UCSD-AML1 (cell line): ENCODE measurements at regions not wholly inside any gene's neighbourhood (a gene's known extent, or its start where the extent isn't known, plus 50 kb on each side); places are given as distances from the start of the nearest gene placed in this dataset.

Source experiments
- DNase-seq: peaks from one replicate; lab custom pipeline; 2025; ENCODE audit not compliant: unreplicated experiment; lab: John Stamatoyannopoulos, UW

DNA sequence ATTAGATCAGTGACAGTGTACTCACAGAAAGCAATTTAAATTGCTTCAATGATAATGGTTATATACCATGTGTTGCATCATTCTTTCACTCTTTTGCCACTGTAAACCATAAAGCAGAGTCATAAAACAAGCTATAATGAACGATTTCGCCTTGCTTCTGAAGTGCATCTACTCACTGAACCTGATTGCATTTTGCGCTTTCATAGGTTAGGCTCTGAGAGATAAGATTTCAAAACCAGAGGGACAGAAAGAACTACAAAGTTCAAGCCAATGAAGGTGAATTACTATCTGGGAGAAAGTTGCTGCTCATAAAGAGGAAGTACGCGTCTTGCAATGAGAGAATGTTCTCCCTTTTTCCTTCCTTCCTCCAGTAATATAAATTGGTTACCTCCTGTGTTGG lies 412.7 kb downstream of the CETN3 start:
- DNase-seq: no peak

DNA sequence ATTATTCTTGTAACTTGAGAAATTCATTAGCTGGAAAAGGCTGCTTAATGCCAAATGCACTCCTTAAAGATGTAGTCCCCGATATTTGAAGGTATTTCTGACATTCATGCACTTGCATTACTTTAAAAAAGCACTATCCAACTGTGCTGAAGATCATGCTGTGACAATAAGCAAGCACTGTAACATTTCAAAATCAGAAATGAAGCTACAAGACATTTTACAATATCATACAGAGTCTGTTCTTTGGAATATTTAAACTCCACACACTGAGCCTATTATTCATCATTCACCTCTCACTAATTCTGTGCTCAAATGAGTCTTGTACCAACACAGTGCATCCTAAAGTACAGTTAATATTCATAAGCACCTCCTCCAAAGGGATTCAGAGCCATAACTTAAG lies 413.2 kb downstream of the CETN3 start:
- DNase-seq: no peak

DNA sequence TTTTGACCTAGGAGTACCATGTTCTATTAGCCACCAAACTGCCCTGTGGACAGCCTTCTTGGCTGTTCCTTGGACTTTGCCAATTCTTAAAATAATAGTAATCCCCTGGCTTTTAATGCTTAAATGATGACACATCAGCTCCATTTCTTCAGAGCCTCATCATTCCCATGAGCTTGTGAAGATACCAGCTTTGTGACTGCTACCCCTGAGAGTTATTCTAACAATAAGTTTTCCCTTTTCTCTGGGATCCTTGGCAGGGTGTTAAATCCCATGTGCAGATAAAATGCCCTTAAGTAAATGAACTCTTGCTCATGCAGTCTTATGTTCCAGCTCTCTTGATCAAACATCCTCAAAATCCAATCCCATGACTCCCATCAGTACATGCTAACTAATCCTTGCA lies 415.3 kb downstream of the CETN3 start:
- DNase-seq: no peak

DNA sequence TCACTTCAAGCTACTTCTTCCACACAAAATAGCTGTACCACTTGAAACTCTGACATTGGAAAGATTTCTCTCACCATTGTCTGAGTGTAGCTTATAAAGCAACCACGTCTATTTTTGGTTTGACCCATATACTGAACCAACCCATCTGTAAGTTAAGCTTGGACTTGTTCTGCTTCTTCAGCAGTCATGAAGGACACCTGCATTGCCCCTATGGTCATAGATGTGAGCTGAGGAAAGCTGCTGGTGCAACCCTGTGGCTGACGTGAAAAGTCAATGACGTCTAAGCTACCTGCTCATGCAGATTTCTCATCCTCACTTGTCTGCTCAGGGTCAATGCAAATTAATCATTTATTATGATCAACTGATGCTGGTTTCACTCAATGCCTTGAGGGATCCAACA lies 417.4 kb downstream of the CETN3 start:
- no peak for DNase-seq

DNA sequence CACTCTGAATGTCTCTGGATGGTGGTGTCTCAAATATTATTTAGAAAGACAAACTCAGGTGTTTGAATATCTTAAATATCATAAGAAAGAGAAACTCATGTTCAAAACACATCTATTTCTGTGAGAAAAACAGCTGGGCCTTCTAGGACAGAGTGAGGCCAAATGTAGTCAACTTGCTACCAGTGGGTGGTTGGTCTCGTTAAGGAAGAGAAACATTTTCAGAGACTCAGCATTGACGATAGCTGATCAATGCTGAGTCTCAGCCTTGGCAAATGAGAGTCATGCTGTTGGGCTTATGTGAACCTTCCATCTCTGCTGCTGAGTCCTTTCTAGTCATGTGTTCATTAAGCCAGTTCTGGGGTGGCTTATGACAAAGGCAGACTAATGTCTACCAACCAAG lies 418.0 kb downstream of the CETN3 start:
- DNase-seq: no peak

DNA sequence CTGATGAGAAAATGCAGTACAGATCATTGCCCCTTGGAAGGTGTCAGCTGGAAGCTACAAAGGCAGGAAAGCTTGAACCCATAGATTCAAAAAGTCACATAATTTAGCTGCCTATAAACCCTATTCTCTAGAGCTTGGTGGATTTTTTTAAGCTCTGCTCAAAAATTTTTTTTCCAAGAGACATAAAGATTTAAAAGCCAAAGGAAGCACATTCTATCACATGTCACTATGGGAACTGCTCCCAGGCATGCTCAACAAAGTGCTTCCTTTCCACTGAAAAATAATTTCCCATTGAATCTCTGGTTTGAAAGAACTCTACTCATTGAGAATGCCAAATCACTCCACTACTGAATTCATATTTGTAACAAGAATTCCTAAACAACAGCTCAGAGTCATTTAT lies 419.8 kb downstream of the CETN3 start:
- DNase-seq: no peak

DNA sequence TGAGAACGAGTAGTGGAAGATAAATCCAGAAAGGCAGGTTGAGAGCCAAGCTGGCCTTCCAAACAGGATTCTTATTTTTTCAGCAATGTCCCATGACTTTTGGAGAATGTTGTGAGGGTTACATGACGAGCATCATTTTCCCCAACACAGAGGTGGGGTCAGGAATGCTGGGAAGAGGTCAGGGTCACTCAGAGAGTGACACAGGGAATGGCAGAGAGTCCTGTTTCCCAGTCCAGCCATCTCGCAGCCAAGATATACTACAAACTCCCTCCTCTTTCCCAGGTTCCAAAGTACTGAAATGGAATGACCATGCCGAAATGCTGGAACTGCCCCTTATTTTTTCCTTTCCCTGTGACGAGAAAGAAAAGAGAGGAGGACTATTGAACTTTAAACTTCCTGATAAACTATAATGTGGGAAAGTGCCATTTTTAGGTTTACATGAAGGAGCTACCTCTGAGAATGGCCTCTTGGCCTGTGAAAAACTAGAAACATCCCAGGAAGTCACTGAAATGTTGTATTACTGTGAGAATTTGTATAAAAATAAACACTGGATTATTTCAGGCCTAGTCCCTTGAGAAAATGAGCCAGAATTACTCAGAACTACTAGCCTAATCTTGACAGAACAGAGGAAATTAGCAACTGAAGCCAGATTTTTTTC lies 420.4 kb downstream of the CETN3 start:
- no peak for DNase-seq

DNA sequence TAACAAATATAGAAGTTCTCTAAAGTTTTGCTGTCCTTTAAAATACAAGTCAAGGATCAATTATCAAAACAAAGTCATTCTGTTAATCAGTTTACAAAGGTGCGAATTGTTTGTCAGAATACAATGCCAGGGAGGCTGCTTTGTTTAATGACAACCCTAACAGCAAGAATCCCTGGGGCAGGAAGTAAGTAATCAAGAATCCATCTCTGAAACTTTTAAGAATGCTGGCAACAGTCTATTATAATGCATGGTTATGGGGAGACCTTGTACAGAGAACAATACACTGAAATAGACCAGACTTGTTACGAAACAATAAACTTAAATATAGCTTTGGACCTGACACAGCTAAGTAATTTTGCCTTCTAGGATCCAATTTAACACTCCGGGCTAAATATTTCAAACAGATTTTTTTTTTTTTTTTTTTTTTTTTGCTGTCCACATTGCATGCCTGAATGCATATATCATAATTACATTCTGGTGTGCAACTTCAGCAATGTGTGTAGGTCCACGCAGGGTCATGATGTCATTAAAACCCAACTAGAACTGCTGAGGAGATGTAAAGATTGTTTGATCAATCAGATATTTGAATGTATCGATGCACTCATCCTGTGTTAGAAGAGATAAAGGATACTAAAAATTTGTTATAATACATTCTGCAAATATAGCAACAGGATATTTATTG lies 421.3 kb downstream of the CETN3 start:
- no peak for DNase-seq

DNA sequence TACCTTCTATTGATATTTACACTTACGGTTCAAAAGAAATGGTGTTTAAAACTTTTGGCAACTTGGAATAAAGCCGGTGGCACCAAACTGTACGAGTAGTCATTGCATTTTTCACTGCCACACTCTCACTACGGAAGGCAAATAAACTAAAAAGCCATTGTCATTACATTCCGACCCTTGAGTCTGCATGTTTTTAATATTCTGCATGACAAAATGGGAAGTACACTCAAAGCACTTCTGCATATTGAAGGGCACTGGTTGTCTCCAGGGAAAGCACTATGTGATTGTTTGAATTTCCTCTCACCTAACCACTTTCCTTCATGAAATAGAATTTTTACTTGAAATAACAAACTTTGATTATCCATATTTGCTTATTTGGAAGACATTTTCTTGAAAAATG lies 426.3 kb downstream of the CETN3 start:
- DNase-seq: no peak

DNA sequence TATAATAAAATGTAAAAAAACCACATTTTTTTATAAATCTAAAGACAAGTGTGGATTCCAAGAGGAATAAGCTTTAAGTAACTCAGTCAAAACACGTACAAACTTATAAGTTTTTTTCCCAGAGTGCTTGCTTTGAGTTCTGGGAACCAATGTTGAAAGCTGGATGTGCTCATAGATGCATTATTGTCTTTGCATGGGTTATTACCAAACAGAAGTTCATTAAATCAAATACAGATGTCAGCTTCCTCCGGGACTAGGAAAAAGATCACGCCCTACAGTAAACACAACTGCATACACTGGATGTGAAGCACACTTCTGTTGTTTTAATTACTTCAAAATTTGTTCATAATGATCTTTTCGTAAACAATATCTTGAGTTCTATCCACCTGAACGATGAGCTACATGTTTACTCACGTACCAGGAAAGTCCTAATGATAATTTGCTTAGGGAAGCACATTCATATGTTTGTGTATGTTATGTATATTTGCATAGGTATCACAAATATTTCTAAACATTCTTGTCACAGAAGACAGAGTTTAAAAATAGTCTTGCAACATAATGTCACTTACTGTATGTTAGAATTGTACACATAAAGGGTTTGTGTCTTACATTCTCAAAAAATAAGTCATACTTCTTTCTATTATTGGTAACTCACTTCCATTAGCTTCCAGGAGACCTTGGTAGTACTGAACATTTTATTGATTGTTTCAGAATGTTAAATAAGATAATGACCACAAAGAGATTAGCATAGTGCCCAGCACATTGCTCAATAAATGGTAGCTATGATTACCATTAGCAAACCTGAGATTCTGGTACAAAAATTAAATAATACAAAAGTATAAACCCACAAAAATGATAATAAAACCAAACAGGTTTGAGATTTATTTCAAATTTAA lies 427.4 kb downstream of the CETN3 start:
- DNase-seq: no peak

DNA sequence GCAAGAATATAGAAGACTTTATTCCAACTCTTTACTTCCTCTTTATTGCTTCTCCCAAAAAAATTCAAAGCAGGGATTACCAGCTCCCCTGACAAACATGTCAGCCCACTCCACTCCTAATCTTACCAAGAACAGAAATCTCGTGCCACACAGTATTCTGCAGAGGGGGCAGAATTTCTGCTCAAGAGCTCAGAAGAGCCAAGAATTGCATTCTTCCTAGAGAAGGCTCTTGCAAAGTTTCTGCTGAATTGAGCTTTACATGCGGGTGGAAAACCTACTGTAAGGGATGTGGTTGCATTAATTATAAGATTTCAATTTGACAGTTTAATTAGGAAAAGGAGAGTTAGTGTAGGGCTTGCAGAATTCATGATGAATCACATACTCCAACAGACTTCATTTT lies 428.5 kb downstream of the CETN3 start:
- DNase-seq: no peak

DNA sequence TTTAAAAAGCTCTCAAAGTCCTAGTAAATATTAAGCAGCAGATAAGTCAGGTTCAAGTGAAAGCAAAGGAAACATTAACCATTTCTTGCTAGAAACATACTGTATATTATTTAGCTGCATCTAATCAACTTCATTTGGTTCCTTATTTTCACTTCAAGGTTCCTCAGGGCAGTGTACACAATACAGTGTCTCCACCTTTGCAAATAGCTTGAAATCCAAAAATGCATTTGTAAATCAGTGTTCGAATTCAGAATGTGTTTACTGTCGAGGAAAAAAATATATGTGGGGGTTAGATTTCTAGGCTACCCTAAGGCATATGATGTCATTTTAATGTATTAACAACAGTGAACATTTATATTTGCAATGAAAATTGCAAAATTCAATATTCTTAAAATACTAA lies 436.0 kb downstream of the CETN3 start:
- DNase-seq: no peak

DNA sequence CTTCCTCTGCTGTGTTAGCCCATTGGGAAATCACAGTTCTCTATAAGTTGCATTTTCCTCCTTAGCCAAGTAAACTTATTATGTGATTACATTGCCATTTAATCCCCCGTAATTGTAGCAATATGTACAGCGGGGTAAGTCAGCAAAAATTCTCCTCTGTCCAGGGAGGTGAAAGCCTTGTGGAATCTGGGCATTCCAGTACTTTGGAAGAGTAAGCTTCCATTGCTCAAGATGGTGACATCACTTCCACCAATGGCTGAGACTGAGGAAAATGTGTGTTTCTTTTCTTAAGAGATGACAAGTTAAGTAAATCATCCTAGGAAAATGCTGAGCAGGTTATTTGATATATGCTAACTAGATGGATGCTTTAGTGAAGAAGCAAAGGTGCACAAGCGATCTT lies 436.7 kb downstream of the CETN3 start:
- no peak for DNase-seq

DNA sequence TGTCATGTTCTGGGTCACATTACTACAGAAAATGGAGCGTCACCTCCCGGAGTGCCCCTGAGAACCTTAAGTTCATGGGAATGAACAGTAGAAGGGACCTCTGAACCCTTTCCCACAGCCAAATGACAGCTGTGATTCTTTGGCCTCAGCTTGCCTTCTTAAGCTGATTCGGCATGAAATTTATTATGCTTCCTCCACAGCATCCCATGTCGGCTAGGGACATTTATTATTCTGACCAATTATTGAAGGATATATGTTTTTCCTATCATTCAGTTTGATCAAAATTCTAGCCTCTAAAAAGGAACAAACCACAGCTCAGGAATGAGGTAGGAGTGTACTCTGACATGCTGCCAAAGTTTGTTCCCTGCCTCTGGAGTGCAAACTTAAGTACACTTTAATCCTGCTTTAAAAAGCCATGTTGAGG lies 440.6 kb downstream of the CETN3 start:
- DNase-seq: no peak

DNA sequence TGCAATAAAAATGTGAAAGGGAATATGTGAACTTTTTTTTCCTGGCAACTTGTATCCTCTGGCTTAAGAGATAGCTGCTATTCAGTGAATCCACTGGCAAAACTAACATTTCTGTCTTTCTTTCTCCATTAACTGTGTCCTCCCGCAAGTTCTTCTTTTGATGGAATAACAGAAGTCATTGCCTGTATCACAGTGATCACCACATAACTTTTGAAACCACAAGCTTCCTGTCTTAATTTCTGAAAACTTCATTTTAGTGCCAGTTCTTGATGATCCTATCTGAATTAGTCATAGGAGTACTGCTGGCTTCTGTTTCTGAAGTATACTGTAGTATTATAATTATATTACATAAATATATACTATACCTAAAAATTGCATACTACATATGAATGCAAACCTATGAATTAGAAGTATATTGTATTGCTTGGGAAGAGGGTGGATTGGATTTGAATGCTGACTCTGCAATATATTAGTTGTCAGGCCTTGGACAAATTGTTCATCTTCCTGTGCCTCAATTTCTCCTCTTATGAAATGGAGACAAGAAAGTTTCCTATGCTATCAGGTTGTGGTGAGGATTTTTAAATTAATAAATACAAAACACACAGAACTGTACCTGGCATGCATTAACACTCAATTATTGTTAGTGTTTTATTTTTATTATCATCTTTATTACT lies 441.6 kb downstream of the CETN3 start:
- no peak for DNase-seq

DNA sequence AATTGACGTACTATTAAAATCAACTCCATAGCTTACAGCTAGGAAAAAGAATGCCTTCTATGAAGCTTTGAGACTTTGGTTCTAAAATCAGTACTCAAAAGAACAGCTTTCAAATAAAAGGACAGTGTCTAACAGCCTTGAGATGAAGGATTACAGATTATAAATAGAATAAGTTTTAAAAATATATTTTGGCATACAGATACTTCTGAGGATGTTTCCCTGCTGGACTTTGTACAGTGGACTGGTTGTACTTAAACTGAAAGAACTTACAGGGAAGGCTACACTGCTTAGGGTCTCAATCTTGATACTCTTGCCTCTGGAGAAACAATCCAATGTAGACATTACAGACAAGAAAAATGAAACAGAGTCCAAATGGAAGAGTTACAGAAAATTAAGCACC lies 452.7 kb downstream of the CETN3 start:
- no peak for DNase-seq

DNA sequence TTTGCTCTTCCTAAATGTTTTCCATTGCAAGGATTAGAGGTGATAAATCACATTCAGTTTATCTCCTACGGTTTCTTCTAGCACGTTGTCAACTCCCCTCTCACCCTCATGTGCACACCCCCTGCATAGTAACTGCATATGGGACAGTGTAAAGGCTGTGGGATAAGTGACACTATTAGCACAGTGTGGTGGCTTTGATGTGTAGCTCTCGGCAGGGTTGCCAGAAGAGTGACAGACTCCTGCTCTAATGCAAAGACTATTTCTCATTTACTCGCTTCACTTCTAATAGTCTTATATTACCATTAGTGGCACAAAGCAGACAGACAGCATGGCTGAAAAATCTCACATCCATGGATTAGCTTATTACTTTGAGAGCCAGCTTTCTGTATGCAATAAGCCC lies 454.6 kb downstream of the CETN3 start:
- no peak for DNase-seq

DNA sequence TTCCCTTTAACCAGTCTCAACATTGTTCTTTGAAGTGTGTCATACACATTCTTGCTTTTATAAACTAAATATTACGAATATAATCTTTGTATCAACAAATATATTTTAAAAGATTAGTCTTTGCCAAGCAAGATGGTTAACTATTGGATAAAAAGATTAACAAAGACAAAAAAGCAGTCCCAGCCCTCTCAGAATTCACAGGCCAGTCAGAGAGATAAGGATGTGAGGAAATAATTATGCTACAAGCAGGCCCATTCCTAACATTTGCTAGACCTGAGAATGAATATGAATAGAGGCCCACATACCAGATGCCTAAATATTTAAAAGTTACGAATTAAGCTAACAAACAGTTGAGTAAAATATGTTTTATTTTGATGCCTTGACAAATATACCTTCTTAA lies 457.7 kb downstream of the CETN3 start:
- DNase-seq: no peak

DNA sequence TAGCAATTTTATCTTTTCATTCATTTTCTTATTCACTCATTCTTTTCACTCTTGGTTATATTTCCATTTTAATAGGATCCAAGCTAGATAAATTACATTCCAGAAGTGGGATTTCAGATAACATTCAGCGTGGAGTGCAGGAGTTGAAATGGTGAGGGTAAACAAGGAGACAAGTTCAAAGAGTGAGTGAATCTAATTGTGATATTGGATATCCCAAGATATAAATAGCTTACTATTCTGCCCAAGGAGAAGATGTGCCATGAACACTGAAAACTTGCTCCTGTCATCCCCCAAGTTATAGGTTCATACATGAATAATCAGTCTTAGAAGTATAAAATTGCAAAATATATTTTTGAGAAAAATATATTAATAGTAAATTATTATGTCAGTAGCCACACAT lies 459.3 kb downstream of the CETN3 start:
- DNase-seq: no peak

DNA sequence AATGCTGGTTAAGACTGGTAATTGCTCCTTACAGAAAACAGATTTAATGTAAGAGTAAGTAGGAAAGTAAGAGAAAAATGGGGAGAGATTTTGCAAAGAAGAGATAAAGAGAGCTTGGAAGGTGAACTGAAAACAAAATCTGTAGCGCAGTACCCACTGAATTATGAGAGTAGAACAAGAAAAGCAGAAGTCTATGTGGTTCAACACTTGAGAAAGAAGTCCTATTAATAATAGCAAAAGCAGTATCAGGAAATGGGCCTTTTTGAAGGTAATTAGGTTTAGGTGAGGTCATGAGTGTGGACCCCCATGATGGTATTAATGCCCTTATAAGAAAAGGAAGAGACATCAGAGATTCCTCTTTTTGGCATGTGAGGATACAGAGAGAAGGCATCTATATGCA lies 460.6 kb downstream of the CETN3 start:
- DNase-seq: no peak

DNA sequence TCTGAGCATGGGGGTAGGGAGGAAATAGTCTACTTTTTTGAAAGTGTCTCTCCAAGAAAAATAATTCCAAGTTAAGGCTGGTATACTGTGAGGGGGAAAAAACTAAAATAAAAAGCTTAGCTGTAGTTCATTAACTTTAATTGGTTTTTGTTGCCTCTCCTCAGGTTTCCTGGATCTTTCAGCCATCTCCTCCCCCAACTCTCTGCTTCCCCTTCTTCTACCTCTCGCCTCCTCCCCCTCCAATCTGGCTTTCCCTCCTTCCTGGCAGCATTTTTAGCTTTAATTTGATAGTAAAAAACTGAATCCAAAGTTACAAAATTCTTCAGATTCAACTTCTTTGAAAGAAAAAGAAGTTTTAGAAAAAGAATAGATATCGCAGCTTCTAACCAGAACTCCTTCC lies 462.6 kb downstream of the CETN3 start:
- DNase-seq: no peak

DNA sequence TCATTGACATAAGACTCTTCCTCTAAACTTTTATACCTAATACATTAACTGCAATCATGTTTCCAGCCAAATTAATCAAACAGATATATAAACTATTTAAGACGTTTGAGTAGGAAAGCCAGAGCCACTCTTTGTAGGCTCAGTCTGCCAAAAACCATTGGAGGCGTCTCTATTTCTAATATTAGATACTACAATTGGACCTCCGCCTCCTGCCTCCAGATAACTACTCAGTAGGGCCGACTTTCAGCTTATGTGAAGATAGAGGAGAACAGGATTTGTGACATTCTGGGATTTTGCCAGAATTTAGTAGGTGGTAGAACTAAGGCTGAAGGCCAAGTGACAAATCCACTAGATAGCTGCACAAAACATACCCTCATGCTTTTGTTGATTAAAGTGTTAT lies 463.0 kb downstream of the CETN3 start:
- DNase-seq: no peak
